Skin epidermis (tissue), 12 donors: ENCODE measurements at regions not wholly inside any gene's neighbourhood (a gene's known extent, or its start where the extent isn't known, plus 50 kb on each side); places are given as distances from the start of the nearest gene placed in this dataset.
A peak's percentile ranks its signal among the peaks of the same experiment; 100 is the strongest.

Experiments used
- H3K27ac ChIP-seq, 21 experiments: fragments of 200-600 bp; sonication (generic) in 11 of 21; one replicate each; pipeline ENCODE4 v1.5.0; 2020; ENCODE audit warnings: mild to moderate bottlenecking in 3 of 21, inconsistent platforms in 2 of 21, moderate library complexity in 2 of 21
- H3K4me3 ChIP-seq, 7 experiments: fragments of 200-600 bp; sonication (generic) in 2 of 7; one replicate each; pipeline ENCODE4 v1.5.0; 2020; ENCODE audit warnings: inconsistent platforms in 2 of 7, mild to moderate bottlenecking in 2 of 7, moderate library complexity in 1 of 7

DNA sequence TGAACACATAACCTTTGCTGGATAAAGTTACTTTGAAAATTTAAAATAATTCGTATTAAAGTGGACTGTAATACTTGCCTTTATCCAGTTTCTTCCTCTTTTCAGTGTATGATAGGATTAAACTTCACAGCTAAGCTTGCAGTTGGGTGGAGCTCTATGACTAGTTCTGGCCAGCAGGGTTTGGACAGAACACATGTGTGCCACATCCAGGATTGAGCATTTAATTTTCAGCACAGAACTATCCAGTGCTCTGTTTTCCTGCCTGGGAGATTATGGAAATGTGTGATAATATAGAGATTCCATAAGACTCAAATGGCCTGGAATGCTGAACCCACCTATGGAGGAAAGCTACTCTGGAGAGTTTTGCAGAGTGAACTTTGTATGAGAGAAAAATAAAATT lies 200.2 kb downstream of the OSR1 start:
- H3K27ac ChIP-seq = no peak overlapping the region
- H3K4me3 ChIP-seq = no peak overlapping the region

DNA sequence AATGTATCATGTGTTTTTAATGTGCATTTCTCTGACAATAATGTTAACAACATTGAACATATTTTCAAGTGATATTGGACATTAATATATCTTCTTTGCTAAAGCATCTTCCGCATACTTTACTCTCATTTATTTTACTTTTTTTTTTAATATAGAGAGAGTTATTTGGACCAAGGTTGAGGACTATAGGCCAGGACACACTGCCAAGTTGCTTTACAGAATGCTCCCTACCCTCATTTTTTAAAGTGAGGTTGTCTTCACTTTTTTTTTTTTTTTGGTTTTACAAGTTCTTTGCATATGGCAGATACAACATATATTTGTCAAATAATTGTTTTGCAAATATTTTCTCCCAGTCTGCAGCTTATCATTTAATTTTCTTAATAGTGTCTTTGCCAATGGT lies 201.8 kb downstream of the OSR1 start:
- no peak overlapping the region for H3K4me3 ChIP-seq
- no peak overlapping the region for H3K27ac ChIP-seq

DNA sequence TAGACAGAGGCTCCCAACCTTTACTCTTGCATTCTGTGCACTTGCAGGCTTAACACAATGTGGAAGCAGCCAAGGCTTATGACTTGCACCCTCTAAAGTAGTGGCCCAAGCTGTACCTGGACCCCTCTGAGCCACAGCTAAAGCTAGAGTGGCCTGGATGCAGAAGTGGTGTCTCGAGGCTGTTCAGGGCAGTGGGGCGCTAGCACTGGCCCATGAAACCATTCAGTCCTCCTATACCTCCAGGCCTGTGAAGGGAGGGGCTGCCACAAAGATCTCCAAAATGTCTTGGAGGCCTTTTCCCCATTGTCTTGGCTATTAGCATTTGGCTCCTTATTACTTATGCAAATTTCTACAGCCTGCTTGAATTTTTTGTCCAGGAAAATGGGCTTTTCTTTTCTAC lies 207.7 kb downstream of the OSR1 start:
- Histone ChIP-seq H3K4me3 (no peak overlapping the region), H3K27ac (no peak overlapping the region)

DNA sequence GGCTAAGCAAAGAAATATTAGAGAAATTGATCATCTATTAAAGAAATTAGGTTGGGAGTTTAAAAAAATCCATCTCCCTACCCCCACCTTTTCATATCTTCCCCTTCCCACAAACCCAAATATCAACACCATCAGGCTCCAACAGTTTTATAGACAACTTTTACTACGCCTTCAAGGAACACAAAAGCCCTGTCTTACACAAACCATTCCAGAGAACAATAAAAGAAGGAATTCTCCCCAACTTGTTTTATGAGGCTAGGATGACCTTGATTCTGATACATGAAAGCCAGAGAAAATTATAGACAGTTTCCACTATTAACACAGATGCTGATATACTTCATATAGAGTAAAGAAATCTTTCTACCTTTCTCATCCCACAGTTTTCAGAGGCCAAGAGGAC lies 211.6 kb downstream of the OSR1 start:
- Histone ChIP-seq H3K4me3 (no peak overlapping the region), H3K27ac (no peak overlapping the region)

DNA sequence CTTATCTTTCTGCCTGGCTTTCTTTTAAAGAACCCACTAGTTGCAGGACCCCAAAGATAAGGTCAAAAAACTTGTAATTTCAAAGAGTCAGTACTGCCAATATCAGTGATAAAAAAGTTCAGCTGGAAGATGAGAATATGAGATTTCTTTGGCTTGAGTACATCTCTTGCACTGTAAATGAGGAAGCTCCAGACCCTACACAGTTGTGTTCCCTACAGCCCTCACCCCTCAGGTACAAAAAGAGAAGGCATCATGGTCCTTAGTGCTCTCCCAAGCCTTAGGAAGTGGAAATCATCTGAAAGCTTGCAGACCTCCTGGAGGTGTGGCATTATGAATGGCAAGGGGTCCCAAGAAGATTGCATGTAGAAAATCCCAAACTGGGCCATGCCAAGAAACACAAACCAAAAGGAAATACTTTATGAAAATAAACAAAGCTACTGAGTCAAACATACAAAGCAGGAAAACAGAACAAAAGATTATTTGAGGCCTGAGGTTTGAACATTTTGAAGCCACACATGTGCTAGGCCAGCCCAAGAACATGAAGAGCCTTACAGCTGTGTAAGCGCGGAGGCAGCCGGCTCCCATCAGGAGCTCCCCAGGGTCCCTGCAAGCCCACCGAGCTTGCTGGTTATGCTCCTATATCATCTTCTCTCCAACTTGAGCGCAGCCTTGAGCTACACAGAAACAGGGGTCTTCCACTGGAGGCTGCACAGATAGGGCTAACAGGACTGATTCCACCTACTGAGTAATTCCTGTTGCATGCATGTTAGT lies 217.0 kb downstream of the OSR1 start:
- H3K4me3 ChIP-seq = no peak overlapping the region
- no peak overlapping the region for H3K27ac ChIP-seq

DNA sequence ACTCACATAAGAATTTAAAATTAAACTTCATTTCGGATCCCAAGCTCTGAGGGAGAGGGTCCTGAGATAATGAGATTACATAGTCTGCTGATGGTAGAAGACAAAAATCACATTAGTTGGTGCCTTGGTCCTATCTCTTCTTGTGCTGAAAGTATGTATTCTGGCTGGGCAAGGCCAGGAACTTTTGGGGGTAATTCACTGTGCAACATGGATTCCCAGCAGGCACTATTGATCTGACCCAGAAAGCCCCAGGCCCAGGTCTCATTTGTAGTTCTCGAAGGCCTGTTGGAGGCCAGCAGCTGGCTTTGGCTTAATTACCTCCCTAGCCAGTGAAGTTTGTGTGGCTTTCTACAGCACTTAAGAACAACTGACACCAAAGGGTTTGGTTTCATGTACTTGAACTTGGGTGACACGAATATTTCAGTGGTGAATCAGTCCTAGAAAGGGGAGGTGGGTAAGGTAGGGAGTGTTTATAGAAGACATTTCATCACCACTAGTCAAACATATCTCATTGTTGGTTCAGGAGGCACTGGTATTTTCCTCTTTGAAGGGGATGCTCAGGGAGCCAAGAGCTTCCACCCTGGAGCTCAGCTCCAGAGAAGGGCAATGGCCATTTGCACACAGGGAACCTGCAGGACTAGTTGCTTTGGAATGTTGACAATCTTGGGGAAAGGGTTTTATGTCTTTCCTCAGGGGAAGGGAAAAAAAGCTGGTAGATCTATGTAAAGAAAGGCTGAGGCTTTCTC lies 217.8 kb downstream of the OSR1 start:
- H3K27ac ChIP-seq = no peak overlapping the region

DNA sequence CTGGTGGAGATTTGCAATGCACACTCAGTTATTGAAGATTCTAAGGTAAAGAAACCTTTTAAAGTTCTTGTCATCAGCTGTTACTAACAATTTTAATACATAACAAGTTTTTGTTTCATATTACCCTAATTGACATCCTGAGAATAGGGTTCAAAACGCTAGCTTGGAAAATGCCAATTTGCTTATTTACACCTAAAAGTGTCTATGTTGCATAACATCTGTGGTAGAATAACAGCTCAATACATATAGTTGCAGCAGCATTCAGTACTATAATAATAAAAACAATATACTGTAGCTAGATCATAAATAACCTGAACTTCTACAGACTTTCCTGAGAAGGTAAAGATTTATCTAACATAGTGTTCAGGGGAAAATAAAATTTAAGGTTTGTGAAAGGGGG lies 219.0 kb downstream of the OSR1 start:
- H3K4me3 ChIP-seq = no peak overlapping the region
- H3K27ac ChIP-seq = no peak overlapping the region

More for the DNA sequence above, 217.8 kb downstream of the OSR1 start:
- H3K4me3 ChIP-seq = no peak overlapping the region

DNA sequence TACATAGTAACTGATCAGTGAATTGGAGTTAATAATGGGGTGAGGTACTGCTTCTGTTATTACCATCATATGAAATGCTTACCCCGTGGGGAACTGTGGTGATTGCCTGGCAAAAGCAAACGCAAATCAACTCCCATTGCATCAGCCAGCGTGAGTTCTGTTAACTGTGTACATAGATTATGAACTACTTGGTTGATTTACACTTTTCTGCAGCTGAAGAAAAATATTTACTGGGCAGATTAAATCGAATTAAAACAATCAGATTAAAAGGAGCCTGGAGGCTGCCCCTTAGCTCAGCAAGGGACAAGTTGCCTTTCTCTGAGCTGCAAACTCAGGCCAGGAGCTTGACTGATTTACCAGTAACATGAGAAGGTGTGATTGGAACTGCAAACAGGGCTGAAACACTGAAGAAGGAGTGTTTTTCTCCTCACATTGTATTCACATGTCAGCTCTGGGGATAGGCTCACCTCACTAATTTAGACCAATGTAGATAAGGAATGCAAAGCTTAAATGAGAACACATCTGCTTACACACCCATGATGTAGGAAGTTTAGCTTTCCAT lies 220.1 kb downstream of the OSR1 start:
- Histone ChIP-seq H3K27ac (no peak overlapping the region), H3K4me3 (no peak overlapping the region)

DNA sequence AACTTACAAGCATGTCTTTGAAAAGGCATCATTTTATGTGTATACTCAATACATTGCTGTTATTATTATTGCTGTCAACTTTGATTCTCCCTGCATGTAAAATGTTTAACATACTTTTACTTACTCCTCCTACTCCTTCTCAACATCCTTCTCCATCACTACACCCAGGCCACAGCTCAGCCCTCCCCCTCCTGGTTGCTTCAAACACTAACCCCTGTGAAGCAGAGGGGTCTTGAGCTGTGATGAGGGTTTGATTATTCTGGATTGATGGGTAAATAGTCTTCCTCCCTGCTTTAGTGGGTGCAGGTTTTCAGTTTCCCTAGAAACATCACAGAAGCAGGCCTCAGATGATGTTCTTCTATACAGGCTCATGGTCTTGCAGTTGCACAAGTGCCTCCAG lies 221.0 kb downstream of the OSR1 start:
- no peak overlapping the region for H3K4me3 ChIP-seq
- H3K27ac ChIP-seq = no peak overlapping the region

DNA sequence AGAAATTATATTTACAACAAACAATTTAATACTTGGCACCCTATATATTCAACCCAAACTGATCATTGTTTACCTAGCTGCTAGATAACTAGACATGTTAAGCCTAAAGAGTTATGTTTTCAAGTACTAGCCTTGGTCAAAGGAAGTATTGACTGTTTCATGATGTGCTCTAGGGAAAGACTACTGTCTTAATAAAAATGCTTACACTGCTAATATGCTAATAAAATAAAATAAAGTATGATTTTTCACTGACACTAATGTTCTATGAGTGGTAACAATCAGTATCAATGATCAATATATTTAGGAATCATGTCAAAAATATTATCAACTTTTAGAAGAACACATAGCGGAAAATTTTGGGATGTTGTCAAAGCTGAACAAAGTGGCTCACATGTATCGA lies 225.5 kb downstream of the OSR1 start:
- H3K4me3 ChIP-seq = no peak overlapping the region
- H3K27ac ChIP-seq = no peak overlapping the region

DNA sequence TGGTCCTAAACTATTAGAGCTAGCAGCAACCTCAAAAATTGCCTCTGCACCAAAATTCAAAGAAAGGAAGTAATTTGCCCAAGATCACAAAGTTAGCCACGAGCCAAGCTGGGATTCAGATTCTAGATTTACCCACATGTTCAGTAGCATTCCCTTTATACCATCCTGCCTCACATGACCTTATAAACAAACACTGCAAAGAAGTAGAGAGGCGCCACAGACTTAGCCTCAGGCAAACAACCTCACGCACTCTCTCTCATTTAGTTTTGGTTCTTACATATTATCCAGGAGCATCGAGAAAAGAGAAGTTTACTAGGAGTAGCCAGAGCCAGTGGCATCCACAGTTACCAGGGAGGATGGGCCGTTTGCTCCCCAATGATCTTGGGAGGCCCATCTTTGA lies 226.6 kb downstream of the OSR1 start:
- no peak overlapping the region for H3K27ac ChIP-seq
- no peak overlapping the region for H3K4me3 ChIP-seq

DNA sequence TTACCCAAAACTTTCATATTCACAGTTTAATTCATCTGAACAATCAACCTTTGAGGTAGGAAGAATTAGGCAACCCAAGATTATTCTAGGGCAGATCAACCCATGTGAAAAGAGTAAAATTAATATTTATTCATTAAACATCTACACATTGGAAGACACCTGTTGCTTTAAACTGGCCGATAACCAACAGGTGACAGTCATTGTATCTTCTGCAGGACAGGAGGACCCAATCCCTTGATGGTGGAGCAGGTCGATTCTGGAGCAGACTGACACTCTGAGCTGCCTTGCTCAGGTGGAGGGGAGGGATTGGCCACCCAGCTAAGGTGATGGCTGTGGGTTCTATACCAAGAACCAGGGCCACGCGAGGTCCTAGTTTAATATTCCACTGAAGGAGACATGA lies 230.3 kb downstream of the OSR1 start:
- Histone ChIP-seq H3K4me3 (no peak overlapping the region), H3K27ac (no peak overlapping the region)

DNA sequence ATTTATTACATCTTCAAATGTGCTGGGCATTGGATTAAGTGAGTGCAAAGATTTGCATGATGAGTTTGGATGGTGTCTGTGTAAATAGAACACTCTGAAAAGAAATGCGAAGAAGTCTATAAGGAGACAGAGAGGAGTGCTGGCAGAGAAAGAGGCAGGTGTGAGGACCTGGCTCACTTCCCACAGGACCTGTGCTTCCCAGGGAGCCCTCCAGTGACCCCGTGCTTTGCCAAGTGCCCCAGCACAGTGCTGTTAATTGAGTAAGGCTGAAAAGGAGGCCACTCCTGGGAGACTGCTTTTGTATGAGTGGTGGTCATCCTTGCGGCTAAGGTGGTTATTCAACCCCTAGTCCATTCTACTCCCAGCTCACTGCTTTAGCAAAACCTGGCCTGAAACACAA lies 230.8 kb downstream of the OSR1 start:
- H3K4me3 ChIP-seq = no peak overlapping the region
- no peak overlapping the region for H3K27ac ChIP-seq

DNA sequence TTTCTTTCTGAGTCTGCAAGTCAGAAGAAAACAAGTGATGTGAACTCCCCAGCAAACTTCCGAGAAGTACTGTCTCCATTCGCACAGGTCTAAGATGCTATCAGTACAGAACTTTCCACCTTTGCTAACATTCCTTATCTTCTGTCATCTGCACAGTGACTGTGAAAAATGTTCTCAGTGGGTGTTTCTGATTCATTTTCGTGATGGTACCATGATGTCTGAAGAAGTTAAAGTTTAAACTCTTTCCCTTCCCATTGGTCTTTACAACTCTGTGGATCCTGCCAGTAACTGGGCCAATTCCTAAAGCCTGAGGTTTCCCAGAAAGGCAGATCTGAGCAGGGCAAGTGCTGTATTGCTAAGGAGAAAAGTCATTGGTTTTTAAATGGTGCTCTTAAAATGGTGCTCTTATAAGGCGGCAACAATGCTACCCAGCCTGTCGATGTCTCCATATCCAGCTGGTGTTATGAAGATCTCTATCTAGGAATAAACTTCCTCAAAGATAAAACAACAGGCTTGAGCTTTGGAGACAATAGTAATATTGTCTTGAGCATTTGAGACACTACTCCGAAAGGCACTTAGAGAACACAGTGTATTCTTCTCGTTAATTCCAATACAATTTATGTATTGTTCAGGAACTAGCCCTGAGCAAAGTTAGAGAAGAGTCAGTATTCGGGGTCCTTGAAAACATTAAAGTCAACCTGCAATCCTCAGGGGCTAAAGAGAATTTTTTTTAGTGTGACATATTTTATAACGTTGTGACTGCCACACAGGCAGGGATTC lies 232.3 kb downstream of the OSR1 start:
- Histone ChIP-seq H3K27ac (no peak overlapping the region), H3K4me3 (no peak overlapping the region)

DNA sequence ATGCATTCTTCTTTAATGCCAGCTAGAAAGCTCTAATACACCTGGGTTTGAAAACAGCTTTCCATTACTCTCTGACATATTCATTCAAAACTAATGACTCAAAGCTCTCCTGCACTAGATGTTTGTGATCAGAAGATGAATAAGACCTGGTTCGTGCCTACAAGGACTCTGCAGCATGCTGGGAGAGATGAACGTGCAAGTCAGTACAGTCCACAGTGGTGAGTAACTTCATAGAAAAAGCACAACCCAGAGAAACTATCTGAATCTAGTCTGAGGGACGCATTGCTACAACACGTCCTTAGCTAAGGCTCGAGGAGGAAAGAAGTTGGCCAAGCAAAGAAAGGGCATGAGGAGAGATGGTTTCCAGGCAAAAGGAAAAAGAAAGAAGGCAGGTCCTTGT lies 234.3 kb downstream of the OSR1 start:
- Histone ChIP-seq H3K4me3 (no peak overlapping the region), H3K27ac (no peak overlapping the region)

DNA sequence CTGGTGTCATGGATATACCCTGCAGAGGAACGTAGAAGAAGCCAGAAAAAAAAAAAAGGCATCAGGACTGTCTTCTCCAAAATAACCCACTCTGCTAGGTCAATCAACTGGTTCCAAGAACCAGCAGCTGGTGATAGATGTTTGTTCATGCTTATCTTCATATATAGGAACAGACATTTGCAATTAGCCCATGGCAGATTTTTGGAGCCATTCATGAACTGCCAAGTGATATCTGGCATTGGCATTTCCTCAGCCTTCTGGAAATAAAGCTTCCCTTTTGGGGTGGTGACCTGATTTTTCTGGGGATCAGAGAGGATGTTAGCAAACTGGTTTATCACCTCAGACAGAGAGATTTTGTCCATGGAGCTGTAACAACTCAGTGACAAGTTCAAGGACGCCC lies 234.9 kb downstream of the OSR1 start:
- Histone ChIP-seq H3K4me3 (no peak overlapping the region), H3K27ac (no peak overlapping the region)

DNA sequence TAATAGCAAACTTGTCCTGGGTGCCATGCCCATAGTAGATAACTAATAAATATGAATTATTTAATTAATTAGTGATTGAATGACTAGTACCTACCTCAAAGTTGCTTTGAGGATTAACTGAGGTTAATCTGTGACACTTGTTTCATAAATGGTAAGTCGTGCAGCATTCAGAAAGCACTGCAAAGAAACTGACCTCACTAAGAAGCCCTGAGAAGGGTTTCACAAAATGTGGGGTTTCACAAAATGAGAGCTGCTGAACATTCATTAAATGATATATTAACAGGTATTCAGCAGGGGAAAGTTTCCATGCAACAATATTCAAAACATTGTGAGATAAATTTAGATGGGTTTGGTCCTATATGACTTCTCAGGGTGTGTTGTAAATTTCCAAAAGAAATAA lies 236.2 kb downstream of the OSR1 start:
- Histone ChIP-seq H3K4me3 (no peak overlapping the region), H3K27ac (no peak overlapping the region)

DNA sequence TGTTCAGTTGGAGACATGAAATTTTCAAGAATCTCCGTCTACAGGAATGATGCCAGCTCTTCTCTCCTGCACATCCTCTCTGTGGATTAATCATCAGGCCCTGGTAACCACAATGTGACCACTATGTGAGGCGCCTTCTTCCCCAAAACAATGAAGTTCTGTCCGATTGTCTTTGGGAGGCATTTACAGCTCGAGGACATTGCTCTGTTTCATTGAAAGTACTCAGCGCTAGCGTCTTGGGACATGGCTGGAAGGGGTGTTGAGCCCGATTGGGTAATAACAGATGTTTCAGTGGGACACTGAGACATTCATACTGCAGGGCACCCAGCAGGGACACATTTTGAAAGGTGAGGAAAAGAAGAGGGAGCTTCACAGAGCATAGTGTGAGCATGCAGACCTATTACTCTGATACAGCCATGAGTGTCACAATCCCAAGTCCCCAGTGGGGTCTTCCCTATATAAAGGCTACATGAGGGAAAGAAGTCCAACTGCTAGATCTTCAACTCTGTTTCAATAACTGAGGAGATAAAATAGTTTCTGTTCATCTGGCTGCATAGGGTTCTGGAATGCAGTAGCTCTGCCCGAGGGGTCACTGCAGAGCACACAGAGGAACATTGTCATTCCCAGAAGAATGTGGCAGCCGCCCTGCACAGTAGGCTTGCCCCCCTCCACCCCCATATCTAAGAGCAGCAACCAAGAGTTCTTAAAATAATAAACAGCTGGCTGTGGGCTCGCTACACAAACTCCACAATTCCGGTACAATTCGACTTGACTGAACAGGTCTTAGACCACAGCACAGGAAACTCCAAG lies 237.3 kb downstream of the OSR1 start:
- Histone ChIP-seq H3K27ac (peak overlapping the region in 2 of 21 experiments; percentile 32 to 36), H3K4me3 (no peak overlapping the region)

DNA sequence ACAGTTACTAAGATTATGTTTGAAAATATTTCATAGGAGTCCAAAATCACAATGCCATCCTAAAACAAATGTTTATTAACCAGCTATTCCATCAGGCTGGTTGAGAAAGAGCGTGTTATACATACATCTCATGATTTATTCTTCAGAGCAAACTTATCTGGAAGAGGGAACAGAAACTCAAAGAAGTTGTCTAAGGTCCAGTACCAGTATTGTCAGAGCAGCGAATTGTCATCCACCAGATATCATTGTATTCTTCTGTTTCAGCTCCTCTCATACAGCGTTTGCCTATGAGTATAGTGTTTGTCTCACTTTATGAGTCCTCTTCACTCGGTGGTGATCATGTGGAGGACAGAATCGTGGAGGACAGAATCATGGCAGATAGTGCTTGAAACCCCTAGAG lies 238.2 kb downstream of the OSR1 start:
- Histone ChIP-seq H3K4me3 (no peak overlapping the region), H3K27ac (no peak overlapping the region)
